Mesendoderm (in vitro differentiated cells): ENCODE measurements at regions not wholly inside any gene's neighbourhood (a gene's known extent, or its start where the extent isn't known, plus 50 kb on each side); places are given as distances from the start of the nearest gene placed in this dataset.

Experiments used
- DNase-seq: peaks from one replicate; pipeline ENCODE4 v3.0.0; 2013
- H2AK5ac ChIP-seq: 2 replicates; pipeline ENCODE4 v1.6.1; 2013; ENCODE audit warnings: low read length, inconsistent platforms
- H2BK120ac ChIP-seq: 2 replicates; pipeline ENCODE4 v1.6.1; 2013; ENCODE audit warnings: low read depth, mild to moderate bottlenecking, low read length, moderate library complexity, mixed read lengths
- H2BK15ac ChIP-seq: replicated peaks from 2 replicates; pipeline ENCODE4 v1.6.1; 2013; ENCODE audit warnings: low read depth, mild to moderate bottlenecking, moderate library complexity
- H2BK5ac ChIP-seq: 2 replicates; pipeline ENCODE4 v1.6.1; 2013; ENCODE audit warnings: low read length, inconsistent platforms
- H3K18ac ChIP-seq: 2 replicates; pipeline ENCODE4 v1.6.1; 2013; ENCODE audit warnings: mild to moderate bottlenecking, low read length, mixed read lengths
- H3K23ac ChIP-seq: one replicate; pipeline ENCODE4 v1.6.1; 2013; ENCODE audit warnings: low read length
- H3K27ac ChIP-seq: 2 replicates; pipeline ENCODE4 v1.5.1; 2013; ENCODE audit warnings: low read depth, mild to moderate bottlenecking, inconsistent platforms, low read length, moderate library complexity
- H3K27me3 ChIP-seq: 2 replicates; pipeline ENCODE4 v1.6.1; 2013; ENCODE audit warnings: low read length, control low read depth, mild to moderate bottlenecking, inconsistent platforms; ENCODE audit not compliant: insufficient read depth, poor library complexity
- H3K36me3 ChIP-seq: 2 replicates; pipeline ENCODE4 v1.6.1; 2013; ENCODE audit warnings: low read length, inconsistent platforms; ENCODE audit not compliant: control insufficient read depth, insufficient read depth
- H3K4ac ChIP-seq: one replicate; pipeline ENCODE4 v1.6.1; 2013; ENCODE audit warnings: low read depth, mild to moderate bottlenecking, low read length, moderate library complexity
- H3K4me1 ChIP-seq: 2 replicates; pipeline ENCODE4 v1.6.1; 2013; ENCODE audit warnings: low read depth, low read length, inconsistent platforms; ENCODE audit not compliant: control insufficient read depth
- H3K4me2 ChIP-seq: 2 replicates; pipeline ENCODE4 v1.6.1; 2013; ENCODE audit warnings: low read length
- H3K4me3 ChIP-seq: 2 replicates; pipeline ENCODE4 v1.5.1; 2013; ENCODE audit warnings: mild to moderate bottlenecking, low read length
- H3K56ac ChIP-seq: one replicate; pipeline ENCODE4 v1.6.1; 2013; ENCODE audit warnings: low read length
- H3K79me1 ChIP-seq: 2 replicates; pipeline ENCODE4 v1.6.1; 2013; ENCODE audit warnings: low read length, inconsistent platforms
- H3K79me2 ChIP-seq: 2 replicates; pipeline ENCODE4 v1.6.1; 2013; ENCODE audit warnings: mild to moderate bottlenecking, low read length; ENCODE audit not compliant: control insufficient read depth, insufficient read depth
- H3K9ac ChIP-seq: 2 replicates; pipeline ENCODE4 v1.6.1; 2013; ENCODE audit warnings: low read length, inconsistent platforms
- H4K5ac ChIP-seq: one replicate; pipeline ENCODE4 v1.6.1; 2013; ENCODE audit warnings: low read length
- H4K8ac ChIP-seq: one replicate; pipeline ENCODE4 v1.6.1; 2013; ENCODE audit warnings: low read depth, mild to moderate bottlenecking, control low read depth, low read length, moderate library complexity
- WGBS: extraction: QIAGEN DNeasy Blood & Tissue Kit; methylation state at CpG from one replicate; pipeline ENCODE4 v1.1.7; 2013; ENCODE audit warnings: low lambda C conversion rate, missing lambda C conversion rate; ENCODE audit not compliant: insufficient coverage; ENCODE audit errors: extremely low coverage; 5-methylcytosine and 5-hydroxymethylcytosine counted together

DNA sequence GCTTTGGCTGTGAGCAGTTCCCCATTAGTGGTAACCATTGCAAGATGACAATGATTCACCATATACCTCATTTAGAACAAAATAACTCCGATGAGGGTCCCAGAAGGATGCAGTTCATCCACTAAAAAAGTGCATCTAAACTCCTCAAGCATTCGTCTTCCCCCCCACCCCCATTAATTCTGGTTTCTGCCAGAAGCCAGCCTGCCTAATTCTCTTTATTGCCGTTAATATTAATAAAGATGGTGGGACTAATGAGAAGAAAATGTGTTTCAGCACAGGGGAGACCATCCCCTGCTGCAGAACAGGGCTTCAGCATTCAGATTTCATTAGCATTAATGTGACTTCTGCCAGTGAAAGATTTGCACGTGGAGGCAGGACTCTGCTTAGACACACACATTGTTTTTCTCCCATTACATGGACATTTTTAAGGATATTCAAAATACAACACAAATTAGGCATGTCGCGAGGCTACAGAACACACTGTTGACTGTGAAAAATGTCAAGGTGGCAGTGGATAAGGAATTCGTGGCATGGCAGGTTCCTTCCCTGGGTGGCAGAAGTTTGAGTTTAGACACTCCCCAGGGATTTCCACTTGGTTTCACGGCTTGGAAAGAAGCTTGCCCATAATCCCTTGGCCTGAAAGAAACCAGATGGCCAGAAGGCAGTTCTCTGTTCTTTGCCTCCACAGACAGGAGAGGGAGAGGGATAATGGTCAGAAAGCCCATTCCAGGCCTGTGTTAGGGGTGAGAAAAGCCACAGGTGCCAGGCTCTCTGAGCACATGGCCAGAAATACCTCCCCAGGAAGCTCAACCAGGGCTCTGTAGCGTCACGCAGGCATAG is 236.5 kb downstream of the FOXO1 start:
- H3K27ac ChIP-seq, result no peak overlapping the region
- WGBS, result no CpG with 5 or more reads among the region's 10 CpGs

DNA sequence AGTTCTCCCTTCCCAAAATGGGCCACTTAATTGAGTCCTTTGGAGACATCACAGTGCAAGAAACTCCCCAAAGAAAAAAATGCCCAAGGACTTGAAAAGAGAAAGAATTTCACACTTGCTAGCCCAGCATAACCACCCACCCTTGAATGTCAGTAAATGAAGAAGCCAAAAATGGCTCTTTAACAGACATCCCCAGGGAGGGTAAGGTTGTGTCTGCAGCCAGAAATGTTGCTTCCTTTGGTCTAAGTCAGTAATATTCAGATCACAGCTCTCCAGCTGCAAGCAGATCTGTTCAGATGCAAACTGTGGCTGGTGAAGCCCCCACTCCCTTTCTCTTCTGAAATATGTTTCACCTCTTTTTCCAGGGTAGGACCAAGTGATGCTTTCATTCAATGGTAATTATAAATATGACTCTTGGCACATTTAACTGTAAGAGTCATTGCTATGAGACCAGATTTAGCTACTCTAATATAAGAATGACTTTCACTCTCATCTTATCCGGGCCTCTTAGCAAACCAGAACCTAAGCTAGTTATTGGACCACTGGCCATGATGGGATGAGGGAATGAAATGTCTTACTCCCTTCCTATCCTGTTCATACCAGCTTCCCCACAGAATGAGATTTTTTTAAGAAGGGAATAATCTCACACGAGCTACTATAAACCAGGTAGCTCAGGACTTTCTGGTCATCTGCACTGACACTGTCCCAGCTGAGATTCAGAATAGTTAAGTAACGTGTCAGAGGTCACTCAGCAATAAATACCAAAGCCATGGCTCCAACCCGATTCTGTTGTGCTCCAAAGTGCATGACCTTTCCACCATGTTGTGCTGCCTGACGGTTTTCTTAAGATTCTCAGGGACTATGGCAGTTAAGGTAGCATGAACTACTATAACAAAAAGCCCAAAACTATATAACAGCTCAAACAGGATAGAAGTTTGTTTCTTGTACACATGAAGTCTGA is 234.1 kb downstream of the FOXO1 start:
- Histone ChIP-seq H4K8ac (no peak overlapping the region), H3K79me2 (no peaks in the 10 kb centered on the region), H3K4me1 (peaks cover 4% of the 10 kb centered on the region), H3K27me3 (no peaks in the 10 kb centered on the region), H3K4me2 (no peak overlapping the region), H4K5ac (no peak overlapping the region), H3K79me1 (no peaks in the 10 kb centered on the region), H3K4ac (no peak overlapping the region), H3K36me3 (no peaks in the 10 kb centered on the region), H3K4me3 (no peak overlapping the region), H3K27ac (no peak overlapping the region), H3K9ac (no peak overlapping the region), H2AK5ac (no peak overlapping the region), H3K56ac (no peak overlapping the region), H2BK15ac (no peak overlapping the region), H3K18ac (no peak overlapping the region), H3K23ac (no peak overlapping the region), H2BK120ac (no peak overlapping the region), H2BK5ac (no peak overlapping the region)
- no peak for DNase-seq
- WGBS, result no CpG with 5 or more reads among the region's 5 CpGs

More for the DNA sequence above, 236.5 kb downstream of the FOXO1 start:
- Histone ChIP-seq H4K5ac (no peak overlapping the region), H3K79me1 (no peaks in the 10 kb centered on the region), H3K27me3 (no peaks in the 10 kb centered on the region), H3K4me3 (no peak overlapping the region), H2AK5ac (no peak overlapping the region), H3K4ac (no peak overlapping the region), H3K36me3 (no peaks in the 10 kb centered on the region), H2BK15ac (no peak overlapping the region), H3K4me1 (peaks cover 4% of the 10 kb centered on the region), H3K18ac (no peak overlapping the region), H3K56ac (no peak overlapping the region), H4K8ac (no peak overlapping the region), H3K23ac (no peak overlapping the region), H2BK120ac (no peak overlapping the region), H3K4me2 (no peak overlapping the region), H3K9ac (no peak overlapping the region), H2BK5ac (no peak overlapping the region), H3K79me2 (no peaks in the 10 kb centered on the region)
- no peak for DNase-seq

DNA sequence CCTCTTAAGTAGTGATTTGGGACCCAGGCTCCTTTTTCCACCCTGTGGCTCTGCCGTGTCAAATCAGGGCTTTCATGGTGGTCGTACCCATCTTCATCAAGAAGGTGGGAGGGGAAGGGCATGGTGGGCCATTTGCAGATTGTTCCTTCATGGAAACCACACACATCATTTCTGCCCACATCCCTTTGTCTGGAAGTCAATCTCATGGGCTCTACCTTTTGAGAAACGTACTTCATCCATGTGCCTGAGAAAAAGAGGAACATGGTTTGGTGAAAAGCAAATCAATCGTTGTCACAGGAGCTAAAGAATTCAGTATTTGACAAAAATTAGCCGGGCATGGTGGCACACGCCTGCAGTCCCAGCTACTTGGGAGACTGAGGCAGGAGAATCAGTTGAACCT is 233.4 kb downstream of the FOXO1 start:
- no peak overlapping the region for H3K23ac ChIP-seq
- no peak overlapping the region for H2BK120ac ChIP-seq
- no peaks in the 10 kb centered on the region for H3K79me1 ChIP-seq
- no peak for DNase-seq
- H4K5ac ChIP-seq, result no peak overlapping the region
- no CpG with 5 or more reads among the region's 6 CpGs for WGBS
- H3K36me3 ChIP-seq, result no peaks in the 10 kb centered on the region
- no peaks in the 10 kb centered on the region for H3K27me3 ChIP-seq
- H2BK5ac ChIP-seq, result no peak overlapping the region
- no peak overlapping the region for H3K56ac ChIP-seq
- no peak overlapping the region for H3K4ac ChIP-seq
- H3K9ac ChIP-seq, result no peak overlapping the region
- no peaks in the 10 kb centered on the region for H3K79me2 ChIP-seq
- no peak overlapping the region for H3K27ac ChIP-seq
- H3K4me2 ChIP-seq, result no peak overlapping the region
- no peak overlapping the region for H2BK15ac ChIP-seq
- H3K4me1 ChIP-seq, result peaks cover 4% of the 10 kb centered on the region
- H3K18ac ChIP-seq, result no peak overlapping the region
- H3K4me3 ChIP-seq, result no peak overlapping the region
- H4K8ac ChIP-seq, result no peak overlapping the region
- H2AK5ac ChIP-seq, result no peak overlapping the region

DNA sequence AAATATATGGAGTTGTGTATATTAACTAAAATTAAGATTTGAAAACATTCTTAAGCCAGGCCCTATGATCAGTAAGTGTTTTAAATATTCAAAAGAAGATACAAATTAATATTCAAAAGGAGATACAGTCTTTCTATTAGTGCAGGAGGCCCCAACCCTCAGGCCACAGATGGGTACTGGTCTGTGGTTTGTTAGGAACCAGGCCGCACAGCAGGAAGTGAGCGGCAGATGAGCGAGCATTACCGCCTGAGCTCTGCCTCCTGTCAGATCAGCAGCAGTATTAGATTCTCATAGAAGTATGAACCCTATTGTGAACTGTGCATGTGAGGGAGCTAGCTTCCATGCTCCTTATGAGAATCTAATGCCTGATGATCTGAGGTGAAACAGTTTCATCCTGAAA is 232.9 kb downstream of the FOXO1 start:
- Histone ChIP-seq H3K23ac (no peak overlapping the region), H3K79me1 (no peaks in the 10 kb centered on the region), H3K4me3 (no peak overlapping the region), H3K27me3 (no peaks in the 10 kb centered on the region), H2BK15ac (no peak overlapping the region), H3K4ac (no peak overlapping the region), H3K9ac (no peak overlapping the region), H2BK5ac (no peak overlapping the region), H3K4me1 (peaks cover 4% of the 10 kb centered on the region), H3K27ac (no peak overlapping the region), H3K18ac (no peak overlapping the region), H3K56ac (no peak overlapping the region), H2AK5ac (no peak overlapping the region), H4K5ac (no peak overlapping the region), H2BK120ac (no peak overlapping the region), H4K8ac (no peak overlapping the region), H3K4me2 (no peak overlapping the region), H3K79me2 (no peaks in the 10 kb centered on the region), H3K36me3 (no peaks in the 10 kb centered on the region)
- no peak for DNase-seq
- WGBS, result no CpG with 5 or more reads among the region's 4 CpGs

DNA sequence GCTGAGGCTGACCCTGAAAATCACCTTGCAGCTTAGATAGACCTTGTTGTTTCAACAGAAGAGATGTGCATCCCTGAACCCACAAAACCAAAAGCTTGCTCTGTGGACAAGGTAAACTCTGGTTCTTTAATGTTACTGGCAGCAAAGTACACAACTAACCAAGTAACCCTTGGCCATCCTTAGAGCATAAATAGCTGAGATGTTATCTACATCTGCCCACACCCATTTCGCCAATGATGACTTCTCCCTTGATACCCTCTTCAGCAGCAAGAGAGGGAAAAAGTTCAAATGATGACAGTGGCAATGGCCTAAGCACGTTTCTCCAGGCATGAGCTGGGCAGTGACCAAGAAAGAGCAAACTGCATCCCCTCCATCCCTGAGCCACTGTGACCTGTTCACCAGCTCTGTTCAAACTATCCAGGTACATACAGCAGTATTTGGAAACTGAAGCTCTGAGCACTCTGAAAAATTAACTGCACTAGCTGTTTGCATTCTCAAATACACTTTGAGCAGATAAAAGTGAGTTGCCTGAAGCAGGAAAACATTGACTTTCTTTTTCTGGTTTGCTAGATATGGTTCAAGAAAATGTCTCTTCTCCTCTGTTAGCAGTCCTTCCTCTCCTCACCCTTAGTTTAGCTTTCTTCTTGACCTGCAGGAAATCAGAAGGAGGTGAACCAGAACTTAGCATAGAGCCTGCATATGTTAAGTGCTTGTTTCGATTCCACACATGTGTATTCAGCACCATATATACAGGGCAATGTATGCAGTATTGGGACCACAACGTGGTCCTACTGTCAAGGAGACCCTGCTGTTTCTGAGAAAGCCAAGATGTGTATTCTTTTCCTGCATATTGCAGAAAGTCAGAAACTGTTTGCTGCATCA is 231.7 kb downstream of the FOXO1 start:
- Histone ChIP-seq H3K27ac (no peak overlapping the region), H3K23ac (no peak overlapping the region), H3K27me3 (no peaks in the 10 kb centered on the region), H3K4me1 (peaks cover 4% of the 10 kb centered on the region), H3K79me1 (no peaks in the 10 kb centered on the region), H3K4me2 (no peak overlapping the region), H2BK120ac (no peak overlapping the region), H3K4ac (no peak overlapping the region), H3K56ac (no peak overlapping the region), H2BK5ac (no peak overlapping the region), H2BK15ac (no peak overlapping the region), H3K36me3 (no peaks in the 10 kb centered on the region), H3K79me2 (no peaks in the 10 kb centered on the region), H2AK5ac (no peak overlapping the region), H3K4me3 (no peak overlapping the region), H3K18ac (no peak overlapping the region), H4K8ac (no peak overlapping the region), H3K9ac (no peak overlapping the region), H4K5ac (no peak overlapping the region)
- DNase-seq, result no peak
- WGBS, result no CpG with 5 or more reads among the region's 4 CpGs
